ENCODE measurements at regions not wholly inside any gene's neighbourhood (a gene's known extent, or its start where the extent isn't known, plus 50 kb on each side); places are given as distances from the start of the nearest gene placed in this dataset.

GRCh38 chr5:40431734-40432133, 248.0 kb upstream of the PTGER4 start:
- no peak for TF ChIP-seq POLR2AphosphoS5 (IDR thresholded peaks at IDR 0.05; ENCODE audit: low read depth, low read length)
- TF ChIP-seq TAF1 (IDR thresholded peaks at IDR 0.05; ENCODE audit: low read depth, low read length), result no peak
- TF ChIP-seq POLR2A (IDR thresholded peaks at IDR 0.05; ENCODE audit: low read depth, low read length), result no peak
- TF ChIP-seq POU2F2 (IDR thresholded peaks at IDR 0.05; ENCODE audit: low read depth, low read length), result no peak

Measured in GM12891 (cell line).